ENCODE measurements at regions not wholly inside any gene's neighbourhood (a gene's known extent, or its start where the extent isn't known, plus 50 kb on each side); places are given as distances from the start of the nearest gene placed in this dataset.

DNA sequence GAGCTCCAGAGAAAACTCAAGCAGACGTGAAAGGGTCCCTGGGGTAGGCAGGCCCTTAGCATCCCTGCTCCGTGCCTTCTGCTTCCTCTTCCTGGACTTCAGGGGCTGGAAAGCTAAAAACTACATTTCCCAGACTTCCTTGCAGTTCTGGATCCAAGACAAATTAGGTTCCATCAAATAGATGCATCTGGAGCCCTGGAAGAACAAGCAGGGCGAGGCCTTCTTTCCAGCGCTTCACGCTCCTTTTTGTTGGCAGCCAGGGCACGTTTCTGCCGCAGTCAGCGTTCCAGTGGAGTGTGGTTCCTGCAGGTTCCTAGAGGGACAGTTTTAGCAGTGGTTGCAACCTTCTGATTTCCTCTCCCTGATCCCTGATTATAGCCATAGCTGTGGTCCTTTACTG is 53.6 kb upstream of the MSX1 start:
- TF ChIP-seq, protein P1, sequence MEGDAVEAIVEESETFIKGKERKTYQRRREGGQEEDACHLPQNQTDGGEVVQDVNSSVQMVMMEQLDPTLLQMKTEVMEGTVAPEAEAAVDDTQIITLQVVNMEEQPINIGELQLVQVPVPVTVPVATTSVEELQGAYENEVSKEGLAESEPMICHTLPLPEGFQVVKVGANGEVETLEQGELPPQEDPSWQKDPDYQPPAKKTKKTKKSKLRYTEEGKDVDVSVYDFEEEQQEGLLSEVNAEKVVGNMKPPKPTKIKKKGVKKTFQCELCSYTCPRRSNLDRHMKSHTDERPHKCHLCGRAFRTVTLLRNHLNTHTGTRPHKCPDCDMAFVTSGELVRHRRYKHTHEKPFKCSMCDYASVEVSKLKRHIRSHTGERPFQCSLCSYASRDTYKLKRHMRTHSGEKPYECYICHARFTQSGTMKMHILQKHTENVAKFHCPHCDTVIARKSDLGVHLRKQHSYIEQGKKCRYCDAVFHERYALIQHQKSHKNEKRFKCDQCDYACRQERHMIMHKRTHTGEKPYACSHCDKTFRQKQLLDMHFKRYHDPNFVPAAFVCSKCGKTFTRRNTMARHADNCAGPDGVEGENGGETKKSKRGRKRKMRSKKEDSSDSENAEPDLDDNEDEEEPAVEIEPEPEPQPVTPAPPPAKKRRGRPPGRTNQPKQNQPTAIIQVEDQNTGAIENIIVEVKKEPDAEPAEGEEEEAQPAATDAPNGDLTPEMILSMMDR (IDR thresholded peaks at IDR 0.05), result no peak
- no peak for TF ChIP-seq POLR2AphosphoS5 (IDR thresholded peaks at IDR 0.05; ENCODE audit: insufficient read depth in 1 of 2, low read depth in 1 of 2)
- no peak for TF ChIP-seq POLR2A (IDR thresholded peaks at IDR 0.05)

Measured in vagina (tissue), 2 donors.